ENCODE measurements at regions not wholly inside any gene's neighbourhood (a gene's known extent, or its start where the extent isn't known, plus 50 kb on each side); places are given as distances from the start of the nearest gene placed in this dataset.

DNA sequence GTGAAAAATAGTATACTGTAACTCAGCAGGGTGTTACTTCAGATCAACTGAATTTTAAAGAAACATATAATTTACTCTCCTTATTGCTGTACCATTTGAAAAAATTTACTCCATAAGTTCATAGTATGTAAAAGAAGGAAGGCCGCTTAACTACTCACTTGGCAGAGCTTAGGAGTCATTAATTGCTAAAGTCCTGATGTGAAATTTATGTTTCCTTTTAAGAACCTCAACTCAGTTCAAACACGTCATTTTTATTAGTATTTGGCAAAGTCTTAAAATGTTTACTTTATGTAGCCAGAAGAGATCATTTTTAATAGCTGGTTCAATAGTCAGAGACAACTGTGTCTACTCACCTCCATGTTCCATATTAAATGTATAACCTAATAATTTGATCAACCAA, 268.6 kb downstream of the CDH10 start:
- ChIA-PET POLR2A (ENCODE audit: low non-redundant PET) (no interaction called here), CTCF (no interaction called here)
- no peak for DNase-seq (ENCODE audit: low spot score)
- H3K27ac ChIP-seq: no peak overlapping the region
- TF ChIP-seq, protein P1, sequence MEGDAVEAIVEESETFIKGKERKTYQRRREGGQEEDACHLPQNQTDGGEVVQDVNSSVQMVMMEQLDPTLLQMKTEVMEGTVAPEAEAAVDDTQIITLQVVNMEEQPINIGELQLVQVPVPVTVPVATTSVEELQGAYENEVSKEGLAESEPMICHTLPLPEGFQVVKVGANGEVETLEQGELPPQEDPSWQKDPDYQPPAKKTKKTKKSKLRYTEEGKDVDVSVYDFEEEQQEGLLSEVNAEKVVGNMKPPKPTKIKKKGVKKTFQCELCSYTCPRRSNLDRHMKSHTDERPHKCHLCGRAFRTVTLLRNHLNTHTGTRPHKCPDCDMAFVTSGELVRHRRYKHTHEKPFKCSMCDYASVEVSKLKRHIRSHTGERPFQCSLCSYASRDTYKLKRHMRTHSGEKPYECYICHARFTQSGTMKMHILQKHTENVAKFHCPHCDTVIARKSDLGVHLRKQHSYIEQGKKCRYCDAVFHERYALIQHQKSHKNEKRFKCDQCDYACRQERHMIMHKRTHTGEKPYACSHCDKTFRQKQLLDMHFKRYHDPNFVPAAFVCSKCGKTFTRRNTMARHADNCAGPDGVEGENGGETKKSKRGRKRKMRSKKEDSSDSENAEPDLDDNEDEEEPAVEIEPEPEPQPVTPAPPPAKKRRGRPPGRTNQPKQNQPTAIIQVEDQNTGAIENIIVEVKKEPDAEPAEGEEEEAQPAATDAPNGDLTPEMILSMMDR (conservative IDR thresholded peaks at IDR 0.05; ENCODE audit: low read depth): no peak

DNA sequence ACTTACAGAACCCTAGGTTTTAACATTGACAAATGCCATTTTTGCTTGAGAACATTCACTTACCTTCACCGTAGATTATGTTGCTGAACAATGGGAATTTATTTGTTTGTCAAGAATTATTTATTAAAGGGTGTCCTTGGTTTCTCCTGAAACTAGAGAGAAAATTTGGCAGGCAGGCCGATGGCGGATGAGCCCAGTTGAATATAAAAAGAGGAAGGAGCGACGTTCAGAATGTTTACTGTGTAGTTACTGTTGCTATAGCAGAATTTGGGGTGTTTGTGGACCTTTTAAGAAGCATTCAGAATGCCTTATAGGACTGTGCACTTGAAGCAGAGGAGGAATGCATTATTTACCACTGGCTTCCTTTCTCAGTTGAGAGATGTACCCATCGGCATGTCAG, 268.2 kb downstream of the CDH10 start:
- DNase-seq (ENCODE audit: low spot score): no peak
- TF ChIP-seq, protein P1 (conservative IDR thresholded peaks at IDR 0.05; ENCODE audit: low read depth): no peak
- H3K27ac ChIP-seq: no peak overlapping the region
- ChIA-PET CTCF (no interaction called here), POLR2A (ENCODE audit: low non-redundant PET) (no interaction called here)

DNA sequence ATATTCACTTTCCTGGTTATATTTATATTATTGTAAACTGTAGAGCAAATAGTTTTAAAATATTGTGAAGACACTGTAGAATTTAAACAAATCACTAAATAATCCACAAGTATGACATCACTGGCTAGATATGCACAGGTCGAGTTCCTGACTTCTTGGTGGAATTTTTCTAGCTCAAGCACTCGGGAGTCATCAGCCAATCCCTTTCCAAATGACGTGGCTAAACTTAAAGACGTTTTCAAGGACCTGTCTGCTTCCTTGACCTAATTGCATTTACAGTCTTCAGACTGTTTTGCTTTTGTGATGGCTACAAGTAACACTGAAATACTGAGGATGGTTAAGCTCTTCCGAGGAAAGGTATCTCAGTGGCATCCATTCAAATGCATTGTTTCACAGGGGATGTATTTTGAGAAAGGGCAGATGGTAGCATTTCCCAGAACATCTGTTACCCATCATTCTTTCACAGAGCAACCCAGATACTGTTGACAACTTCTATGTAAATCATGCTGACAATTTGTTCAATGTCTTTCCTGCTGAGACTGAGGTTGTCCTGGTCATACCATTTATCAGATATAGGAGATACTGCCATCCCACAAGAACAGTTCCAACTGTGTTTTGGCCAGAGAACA, 262.8 kb downstream of the CDH10 start:
- H3K27ac ChIP-seq: no peak overlapping the region
- ChIA-PET CTCF (no interaction called here), POLR2A (ENCODE audit: low non-redundant PET) (no interaction called here)
- no peak for DNase-seq (ENCODE audit: low spot score)
- TF ChIP-seq, protein P1 (conservative IDR thresholded peaks at IDR 0.05; ENCODE audit: low read depth): no peak

DNA sequence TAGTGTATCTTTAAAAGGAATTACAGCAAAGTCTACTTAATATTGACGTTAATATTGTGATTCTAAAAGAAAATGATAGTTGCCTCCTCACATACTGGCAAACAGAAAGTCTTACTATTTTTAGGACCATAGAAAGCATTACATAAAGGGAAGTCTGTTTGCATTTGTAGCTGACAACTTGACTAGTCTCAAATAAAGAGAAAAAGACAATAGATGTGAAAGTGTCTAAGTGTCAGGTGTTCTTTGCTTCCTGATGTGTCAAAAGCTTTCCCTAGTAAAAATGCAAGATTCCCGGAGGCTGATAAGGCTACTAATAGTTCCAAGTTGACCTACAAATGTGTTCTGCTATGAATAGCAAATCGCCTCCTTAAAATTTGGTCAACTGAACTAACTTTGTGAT, 259.7 kb downstream of the CDH10 start:
- TF ChIP-seq, protein P1 (conservative IDR thresholded peaks at IDR 0.05; ENCODE audit: low read depth): no peak
- no peak for DNase-seq (ENCODE audit: low spot score)
- POLR2A ChIA-PET (ENCODE audit: low non-redundant PET): no interaction called here
- no peak overlapping the region for H3K27ac ChIP-seq
- CTCF ChIA-PET: no interaction called here

DNA sequence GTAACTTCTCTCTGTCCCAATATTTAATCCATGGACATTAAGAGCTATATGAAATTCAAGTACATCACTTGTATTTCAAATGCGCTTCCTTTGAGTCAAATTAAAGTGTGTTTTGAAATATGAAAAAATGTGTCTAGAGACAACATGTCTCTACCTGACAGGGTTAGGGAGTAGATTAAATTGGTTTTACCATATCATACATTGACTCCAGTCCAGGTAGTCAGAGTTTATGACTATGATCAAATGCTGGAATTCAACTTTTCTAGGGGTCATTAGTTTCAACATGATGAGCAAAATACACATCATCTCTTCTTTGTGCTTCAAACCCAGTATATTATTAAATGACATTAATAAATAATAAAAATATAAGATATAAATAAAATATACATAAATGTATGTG, 259.2 kb downstream of the CDH10 start:
- TF ChIP-seq, protein P1 (conservative IDR thresholded peaks at IDR 0.05; ENCODE audit: low read depth): no peak
- H3K27ac ChIP-seq: no peak overlapping the region
- DNase-seq (ENCODE audit: low spot score): peak; percentile 22
- CTCF ChIA-PET: no interaction called here
- POLR2A ChIA-PET (ENCODE audit: low non-redundant PET): no interaction called here

DNA sequence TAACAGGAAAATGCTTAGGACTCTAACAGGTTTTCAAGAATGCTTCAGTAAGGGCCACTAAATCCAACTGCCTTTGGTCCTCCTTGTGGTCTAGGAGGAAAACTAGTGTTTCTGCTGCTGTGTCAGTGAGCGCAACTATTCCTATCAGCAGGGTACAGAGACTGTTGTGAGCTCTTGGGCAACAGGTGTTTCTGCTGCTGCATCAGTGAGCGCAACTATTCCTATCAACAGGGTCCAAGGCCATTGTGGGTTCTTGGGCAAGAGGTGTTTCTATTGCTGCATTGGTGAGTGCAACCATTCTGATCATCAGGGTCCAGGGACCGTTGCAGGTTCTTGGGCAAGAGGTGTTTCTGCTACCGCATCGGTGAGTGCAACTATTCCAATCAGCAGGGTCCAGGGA, 256.3 kb downstream of the CDH10 start:
- no peak overlapping the region for H3K27ac ChIP-seq
- ChIA-PET POLR2A (ENCODE audit: low non-redundant PET) (no interaction called here), CTCF (no interaction called here)
- DNase-seq (ENCODE audit: low spot score): no peak
- TF ChIP-seq, protein P1 (conservative IDR thresholded peaks at IDR 0.05; ENCODE audit: low read depth): no peak

DNA sequence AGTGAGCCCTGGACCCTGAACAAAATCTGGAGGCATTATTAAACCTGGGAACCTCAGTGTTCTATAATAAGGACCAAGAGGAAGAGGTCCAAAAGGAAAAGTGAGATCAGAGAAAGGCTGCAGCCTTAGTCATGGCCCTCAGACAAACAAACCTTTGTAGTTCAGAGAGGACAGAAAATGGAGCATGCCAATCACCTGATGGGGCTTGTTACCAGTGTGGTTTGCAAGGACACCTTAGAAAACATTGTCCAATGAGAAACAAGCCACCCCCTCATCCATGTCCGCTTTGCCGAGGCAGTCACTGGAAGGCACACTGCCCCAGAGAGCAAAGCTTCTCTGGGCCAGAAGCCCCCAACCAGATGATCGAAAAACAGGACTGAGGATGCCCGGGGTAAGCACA, 254.8 kb downstream of the CDH10 start:
- DNase-seq (ENCODE audit: low spot score): no peak
- CTCF ChIA-PET: no interaction called here
- POLR2A ChIA-PET (ENCODE audit: low non-redundant PET): no interaction called here
- TF ChIP-seq, protein P1 (conservative IDR thresholded peaks at IDR 0.05; ENCODE audit: low read depth): no peak
- H3K27ac ChIP-seq: no peak overlapping the region

Data from RWPE1 (cell line).